GM18520 (cell line): ENCODE measurements at regions not wholly inside any gene's neighbourhood (a gene's known extent, or its start where the extent isn't known, plus 50 kb on each side); places are given as distances from the start of the nearest gene placed in this dataset.

Experiments
- ATAC-seq: cut with Tn5 transposase; IDR thresholded peaks from one replicate; pipeline ENCODE4 v1.9.1; 2021; ENCODE audit not compliant: unreplicated experiment

DNA sequence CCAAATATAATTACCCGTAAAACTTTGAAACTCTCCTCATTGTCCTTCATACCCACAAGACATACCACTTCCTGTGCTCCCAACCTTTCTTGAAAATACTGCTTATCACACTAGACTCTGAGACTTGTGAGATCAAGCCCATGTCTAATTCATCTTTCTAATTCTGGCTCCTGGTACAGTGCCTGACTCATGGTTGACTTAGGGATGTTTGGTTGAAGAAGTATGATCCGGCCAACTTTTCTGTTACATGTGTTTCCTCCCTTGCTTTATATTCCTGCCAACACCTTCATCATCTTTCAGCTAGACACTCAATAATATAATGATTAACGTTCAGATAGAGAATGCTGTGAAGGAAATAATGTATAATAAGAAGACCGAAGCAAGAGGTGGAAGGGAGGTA, 58.2 kb downstream of the MEX3B start:
- ATAC-seq, result no peak

- ATAC-seq, result no peak
These were observed 62.3 kb downstream of the MEX3B start for GRCh38 chr15:81983497-81983896.

- ATAC-seq, result no peak
These were observed 63.0 kb downstream of the MEX3B start for GRCh38 chr15:81982808-81983207.

- ATAC-seq, result no peak
These were observed 63.9 kb downstream of the MEX3B start for GRCh38 chr15:81981908-81982307.

DNA sequence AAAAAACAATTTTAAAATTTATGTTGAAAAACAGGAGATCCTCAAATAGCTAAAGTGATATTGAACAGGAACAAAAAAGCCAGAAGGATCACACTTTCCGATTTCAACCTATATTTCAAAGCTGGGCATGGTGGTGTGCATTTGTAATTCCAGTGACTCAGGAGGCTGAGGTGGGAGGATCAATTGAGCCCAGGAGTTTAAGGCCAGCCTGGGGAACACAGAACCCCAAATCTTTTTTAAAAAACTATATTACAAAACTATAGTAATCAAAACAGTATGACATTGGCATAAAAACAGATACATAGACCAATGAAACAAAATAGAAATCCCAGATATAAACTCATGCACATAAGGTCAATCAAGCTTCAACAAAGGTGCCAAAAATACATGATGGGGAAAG, 68.4 kb downstream of the MEX3B start:
- no peak for ATAC-seq

- ATAC-seq, result no peak
These were observed 77.1 kb downstream of the MEX3B start for GRCh38 chr15:81968691-81969090.

DNA sequence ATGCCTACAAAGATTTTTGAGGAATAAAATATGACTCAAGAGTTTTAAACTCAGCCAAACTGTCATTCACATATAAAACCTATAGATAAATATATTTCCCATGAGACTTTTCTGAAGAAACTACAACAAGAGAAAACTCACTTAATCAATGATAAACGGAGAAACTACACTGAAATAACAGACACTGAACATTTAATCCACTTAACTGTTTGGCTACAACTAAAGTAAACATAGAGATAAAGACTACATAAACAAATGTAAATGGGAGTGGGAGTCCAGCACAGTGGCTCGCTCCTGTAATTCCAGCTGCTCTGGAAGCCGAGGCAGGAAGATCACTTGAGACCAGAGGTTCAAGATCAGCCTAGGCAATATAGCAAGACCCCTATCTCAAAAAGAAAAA, 79.2 kb downstream of the MEX3B start:
- ATAC-seq, result no peak

DNA sequence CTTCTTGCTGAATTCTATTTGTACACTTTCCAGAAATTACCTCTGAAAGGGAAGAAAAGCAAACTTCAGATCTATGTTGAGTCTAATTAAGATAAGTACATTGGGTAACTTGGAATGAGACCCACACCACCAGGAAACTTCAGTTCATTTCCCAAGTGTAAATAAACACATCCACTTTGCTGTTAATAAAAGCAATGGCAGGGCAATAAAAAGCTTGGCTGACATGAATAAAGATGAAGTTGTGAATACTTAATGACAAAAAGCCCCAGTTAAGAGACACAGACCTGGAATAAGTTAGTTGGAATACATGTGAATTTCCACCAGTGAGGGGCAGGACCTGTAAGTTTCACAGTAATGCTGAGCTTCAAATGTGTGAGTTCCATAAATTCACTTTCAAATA, 83.3 kb downstream of the MEX3B start:
- no peak for ATAC-seq

DNA sequence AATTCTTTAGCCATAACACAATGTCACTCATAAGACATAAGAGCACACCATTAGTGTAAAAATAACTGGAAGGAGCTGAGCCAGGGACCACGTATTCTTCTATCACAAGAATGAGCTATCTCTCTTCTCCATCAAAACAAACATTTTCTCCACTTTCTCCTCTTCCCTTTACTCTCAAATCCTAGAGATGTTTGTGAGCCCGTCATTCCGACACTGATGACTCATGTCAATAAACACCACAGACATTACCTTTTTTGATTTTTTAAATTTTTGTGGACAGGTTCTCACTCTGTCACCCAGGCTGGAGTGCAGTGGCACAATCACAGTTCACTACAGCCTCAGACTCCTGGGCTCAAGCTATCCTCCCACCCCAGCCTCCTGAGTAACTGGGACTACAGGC, 86.6 kb downstream of the MEX3B start:
- ATAC-seq, result no peak

- no peak for ATAC-seq
These were observed 88.1 kb downstream of the MEX3B start for GRCh38 chr15:81957698-81958097.

DNA sequence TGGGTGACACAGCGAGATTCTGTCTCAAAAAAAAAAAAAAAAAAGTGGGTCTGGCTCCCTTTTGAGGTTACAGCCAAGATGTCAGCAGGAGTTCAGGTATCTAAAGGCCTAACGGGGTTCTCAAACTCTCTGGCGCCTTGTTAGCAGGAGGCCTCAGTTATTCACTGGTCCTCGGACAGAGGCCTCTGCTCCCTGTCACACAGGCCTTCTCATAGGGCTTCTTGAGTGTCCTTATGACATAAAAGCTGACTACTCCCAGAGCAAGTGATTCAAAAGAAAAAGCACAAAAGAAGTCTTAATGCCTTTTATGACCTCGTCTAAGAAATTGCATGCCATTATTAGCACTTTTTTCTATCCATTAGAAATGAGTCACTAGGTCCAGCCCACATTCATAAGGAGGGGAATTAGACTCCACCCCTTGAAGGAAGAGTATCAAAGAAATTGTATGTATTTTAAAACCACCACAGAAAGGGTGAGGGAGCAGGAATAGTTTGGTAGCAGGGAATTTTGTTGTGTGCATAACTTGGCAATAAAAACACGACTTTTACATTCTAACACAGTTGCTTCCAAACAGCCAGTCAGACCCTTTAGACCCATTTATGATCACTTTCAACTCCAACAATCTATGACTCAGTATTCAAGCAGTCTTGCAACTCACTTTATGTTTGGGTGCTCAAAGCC, 90.3 kb downstream of the MEX3B start:
- ATAC-seq, result no peak

DNA sequence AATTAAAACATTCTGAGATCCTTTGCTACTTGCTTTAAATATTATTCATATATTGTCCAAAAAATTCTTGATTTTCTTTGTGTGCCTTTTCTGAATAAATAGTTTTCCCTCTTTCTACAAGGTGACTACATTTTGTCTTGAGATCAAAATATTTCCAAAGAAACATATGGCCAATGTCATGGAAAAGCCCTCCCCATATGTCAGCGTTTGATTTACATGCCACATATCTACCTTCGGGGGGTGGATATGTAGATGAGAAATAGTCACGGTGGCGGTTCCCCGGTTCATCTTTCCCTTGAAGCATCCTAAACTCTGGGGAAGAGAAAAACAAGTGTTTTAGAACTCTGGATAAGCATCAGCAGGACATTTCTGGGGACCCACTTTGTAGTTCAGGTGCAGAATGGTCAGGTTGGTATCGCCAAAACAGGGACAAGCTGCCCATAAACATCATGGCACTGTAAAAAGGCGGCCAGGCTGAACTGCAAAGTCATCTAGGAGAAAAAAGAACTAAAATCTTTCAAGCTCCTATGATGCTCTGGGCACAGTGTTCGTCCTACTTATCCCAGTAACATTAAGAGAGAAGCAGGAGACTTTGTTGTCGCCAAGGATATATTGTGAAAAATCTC, 91.5 kb downstream of the MEX3B start:
- no peak for ATAC-seq

DNA sequence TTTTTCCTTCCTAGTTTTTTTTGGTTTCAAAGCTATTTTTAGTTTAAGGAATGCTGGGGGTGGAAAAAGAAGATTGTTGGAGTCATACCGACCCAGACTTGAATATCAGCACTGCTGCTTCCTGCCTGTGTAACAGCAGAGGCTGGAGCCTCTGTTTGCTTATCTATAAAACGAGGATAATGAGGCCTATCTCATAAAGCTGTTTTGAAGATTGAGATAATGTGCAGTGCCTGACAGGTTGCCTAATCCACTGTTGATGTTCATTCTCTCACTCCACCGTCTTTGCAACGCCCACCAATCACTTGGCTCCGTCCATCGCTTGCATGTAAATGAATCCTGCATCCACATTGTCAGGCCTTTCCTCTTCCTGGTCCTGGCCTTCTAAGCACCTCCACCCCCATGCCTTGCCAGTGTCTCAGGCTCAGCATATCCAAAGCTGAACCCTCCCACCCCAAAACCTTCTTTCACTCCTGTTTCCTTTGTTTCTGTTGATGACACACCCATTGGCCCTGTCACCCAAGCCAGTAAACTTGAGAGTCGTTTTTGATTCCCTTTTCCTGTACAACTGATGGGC, 94.9 kb downstream of the MEX3B start:
- ATAC-seq, result no peak

DNA sequence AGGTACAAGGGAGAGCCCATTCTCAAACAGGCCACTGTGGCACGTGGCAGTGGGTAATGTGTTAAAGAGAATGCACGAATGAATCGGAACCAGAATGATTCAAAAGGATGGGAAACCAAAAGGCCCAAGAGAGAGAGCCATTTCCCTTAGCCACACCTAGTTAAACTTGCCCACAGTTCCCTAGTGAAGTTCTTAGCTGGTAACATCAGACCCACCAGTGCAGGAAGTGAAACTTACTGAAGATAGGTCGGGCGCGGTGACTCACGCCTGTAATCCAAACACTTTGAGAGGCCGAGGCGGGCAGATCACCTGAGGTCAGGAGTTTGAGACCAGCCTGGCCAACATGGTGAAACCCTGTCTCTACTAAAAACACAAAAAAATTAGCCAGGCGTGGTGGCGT, 97.1 kb downstream of the MEX3B start:
- ATAC-seq, result no peak

GRCh38 chr15:81948222-81948621, 97.6 kb downstream of the MEX3B start:
- ATAC-seq, result no peak

DNA sequence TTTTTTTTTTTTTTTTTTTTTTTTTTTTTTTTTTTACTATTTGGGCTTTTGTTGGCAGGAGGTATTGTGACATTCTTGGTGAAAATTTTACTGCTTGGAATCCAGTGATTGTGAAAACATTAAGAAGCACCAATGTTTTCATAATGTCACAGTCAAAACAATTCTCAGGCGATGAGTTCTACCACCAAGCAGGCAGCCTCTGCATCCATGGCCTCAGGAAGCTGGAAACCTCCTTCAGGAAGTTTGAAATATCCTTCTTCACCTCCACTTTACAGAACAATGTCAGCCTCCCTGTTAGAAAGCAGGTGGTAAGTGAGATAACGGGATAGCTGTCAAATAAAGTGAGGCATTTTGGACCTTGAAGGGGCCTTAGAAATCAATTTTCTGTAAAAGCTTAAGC, 98.3 kb downstream of the MEX3B start:
- no peak for ATAC-seq

DNA sequence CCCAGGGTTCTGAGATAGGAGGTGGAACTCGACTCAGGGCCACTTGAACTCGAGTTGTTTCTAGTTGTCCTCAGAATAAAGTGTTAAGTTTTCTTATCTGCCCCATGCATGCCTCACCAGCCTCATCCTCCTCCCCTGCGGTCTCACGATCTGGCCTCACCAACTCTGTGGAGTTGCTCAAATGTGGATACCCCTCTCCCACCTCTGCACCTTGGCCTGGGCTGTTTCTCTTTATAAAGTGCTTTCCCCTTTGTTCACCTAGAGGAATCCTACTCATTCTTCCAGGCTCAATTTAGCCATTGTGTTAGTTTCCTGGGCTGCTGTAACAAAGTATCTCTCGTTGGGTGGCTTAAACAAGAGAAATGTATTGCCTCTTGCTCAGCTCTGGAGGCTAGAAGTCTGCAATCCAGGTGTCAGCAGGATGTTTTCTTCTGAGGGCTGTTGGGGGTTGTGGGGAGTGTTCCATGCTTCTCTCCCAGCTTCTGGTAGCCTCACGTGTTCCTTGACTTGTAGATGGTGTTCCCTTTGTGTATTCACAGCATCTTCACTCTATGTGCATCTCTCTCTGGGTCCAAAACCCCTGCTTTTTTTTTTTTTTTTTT, 100.7 kb downstream of the MEX3B start:
- ATAC-seq, result no peak

DNA sequence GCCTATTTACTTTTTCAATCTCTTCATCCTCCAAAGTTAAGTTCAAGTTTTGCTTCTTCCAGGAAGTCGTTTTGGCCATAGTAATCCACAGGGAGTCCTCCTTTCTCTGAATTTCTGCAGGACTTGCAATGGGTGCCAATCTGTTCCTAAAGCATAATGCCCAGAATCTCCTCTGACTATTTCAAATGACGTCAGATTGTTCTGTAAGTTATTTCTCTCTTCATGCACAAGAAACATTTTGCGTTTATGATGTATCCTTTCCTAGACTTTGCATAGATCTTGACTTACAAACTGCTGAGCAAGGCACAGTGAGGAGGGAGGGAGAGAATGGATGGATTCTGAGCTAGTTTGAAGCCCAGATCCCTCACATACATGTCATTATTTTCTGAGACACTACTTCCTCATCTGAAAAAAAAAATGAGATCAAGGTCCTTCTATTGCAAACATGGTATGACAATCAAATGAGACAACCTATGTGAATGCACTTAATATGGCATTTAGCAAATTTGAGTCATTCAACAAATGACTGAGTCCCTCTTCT, 103.1 kb downstream of the MEX3B start:
- ATAC-seq, result no peak

DNA sequence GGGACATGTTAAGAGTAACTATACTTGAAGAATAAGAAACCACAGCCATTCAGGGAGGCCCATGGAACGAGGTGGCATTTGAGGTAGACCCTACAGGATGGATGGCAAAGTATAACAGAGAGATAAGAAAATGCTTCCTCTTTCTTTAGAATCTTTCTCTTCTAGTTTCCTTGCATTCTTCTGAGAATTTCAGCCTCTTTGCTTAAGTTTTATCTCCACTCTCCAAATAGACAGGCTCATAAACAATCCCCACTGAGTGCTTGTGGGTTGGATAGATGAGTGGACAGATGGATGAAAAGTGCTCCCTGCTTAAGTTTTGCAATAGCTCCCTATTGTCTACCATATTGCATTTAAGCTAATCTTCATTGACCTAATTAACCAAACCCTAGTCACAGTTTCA, 103.7 kb downstream of the MEX3B start:
- ATAC-seq, result no peak

DNA sequence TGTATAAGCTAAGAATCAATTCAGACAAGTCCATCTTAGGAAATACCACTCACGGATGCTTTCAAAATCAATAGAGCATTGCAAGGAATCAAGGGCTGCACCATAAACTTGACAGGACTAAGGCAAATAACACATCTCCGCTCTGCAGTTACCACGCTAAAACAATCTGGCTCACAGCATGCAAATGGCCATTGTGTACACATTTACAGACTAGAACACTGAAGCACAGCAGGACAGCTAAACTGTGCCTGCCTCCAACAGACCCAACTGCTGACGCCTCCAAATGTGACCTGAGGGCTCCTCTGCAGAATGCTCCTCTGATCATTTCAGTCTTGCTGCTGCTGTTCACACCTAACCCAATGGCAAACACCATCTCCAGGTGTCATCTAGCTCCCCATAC, 104.3 kb downstream of the MEX3B start:
- no peak for ATAC-seq

DNA sequence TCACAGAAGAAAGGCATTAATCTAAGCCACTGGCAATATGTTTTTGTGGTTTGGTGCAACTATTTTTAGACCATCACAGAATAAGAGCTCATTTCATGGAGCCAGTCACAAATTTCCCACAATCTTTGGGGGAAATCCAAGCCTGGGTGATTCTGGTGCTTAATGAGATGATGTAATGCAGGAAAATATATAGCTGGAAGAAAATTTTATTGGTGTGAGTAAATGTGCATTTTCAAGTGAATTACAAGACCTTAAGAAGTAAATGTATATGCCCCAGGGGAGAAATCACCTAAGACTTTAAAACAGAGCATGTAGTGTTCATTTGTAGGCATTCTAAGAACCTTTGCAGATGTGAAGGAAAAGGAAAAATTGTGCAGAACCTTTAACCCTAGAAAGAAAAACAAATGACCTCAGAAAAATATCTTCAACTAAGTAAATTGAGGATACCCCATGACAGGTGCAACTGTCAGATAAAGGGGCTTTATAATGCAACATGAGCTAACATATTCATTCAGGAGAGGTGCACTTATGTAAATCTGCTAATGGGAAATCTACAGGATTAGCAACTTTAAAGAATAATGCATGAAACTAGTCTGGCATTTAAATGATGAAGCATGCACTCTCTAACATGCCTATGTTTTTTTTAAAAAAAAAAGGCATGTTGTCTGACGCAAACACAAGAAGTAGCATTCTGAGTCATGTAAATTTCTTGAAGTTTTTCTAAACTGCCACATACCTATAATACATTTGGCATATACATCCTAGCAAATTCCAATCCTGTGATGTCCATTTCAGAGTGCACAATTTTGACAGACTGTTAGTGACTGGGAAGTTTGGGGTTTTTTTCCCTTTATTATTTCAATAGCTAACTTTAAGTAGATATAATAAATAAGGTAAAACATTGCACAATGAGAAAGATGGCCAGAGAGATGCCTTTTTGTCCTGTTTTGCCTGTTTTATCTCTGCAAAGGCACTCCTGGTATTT, 105.1 kb downstream of the MEX3B start:
- no peak for ATAC-seq
